A549 (cell line): ENCODE measurements at regions not wholly inside any gene's neighbourhood (a gene's known extent, or its start where the extent isn't known, plus 50 kb on each side); places are given as distances from the start of the nearest gene placed in this dataset.

ENCODE experiments used
- ATAC-seq, 2 experiments: fragments of 200-7000 bp in 1 of 2; fragments of >200 bp in 1 of 2; cut with Nextera tagmentation in 1 of 2; cut with Tn5 transposase in 1 of 2; 3 replicates each; pipeline versions ENCODE4 v1.8.0 to v1.9.1; 2018 to 2020; ENCODE audit warnings: mild to moderate bottlenecking in 1 of 2, moderate library complexity in 1 of 2
- CTCF ChIA-PET: fragments of 300-600 bp; sonication (Branson Sonifier 250); formaldehyde crosslinking; extraction: SDS; loops from one replicate; lab custom pipeline; 2021; ENCODE audit warnings: antibody characterized with exemption, inconsistent platforms; lab: Yijun Ruan, JAX
- POLR2A ChIA-PET: fragments of 350-600 bp; formaldehyde crosslinking; extraction: SDS; loops from one replicate; lab custom pipeline; 2021; ENCODE audit warnings: antibody characterized with exemption, inconsistent platforms; lab: Yijun Ruan, JAX
- DNase-seq, 2 experiments: peaks; one replicate each; pipeline versions ENCODE4 v3.0.0 to v3.0.0-alpha.2; 2011 to 2016; ENCODE audit warnings: low read depth in 1 of 2, low spot score in 1 of 2
- FAIRE-seq: peaks from 2 replicates; lab custom pipeline; 2011; peaks lifted over from hg19 to GRCh38; lab: Jason Lieb, UNC
- H3K27ac ChIP-seq, 2 experiments: fragments of >200 bp; sonication (Bioruptor Twin); formaldehyde crosslinking; 3 replicates each; pipeline ENCODE4 v1.5.1; 2016 to 2017
- H3K4me1 ChIP-seq: fragments of >200 bp; sonication (Bioruptor Twin); formaldehyde crosslinking; 3 replicates; pipeline ENCODE4 v1.6.1; 2016
- H3K4me2 ChIP-seq: fragments of >200 bp; sonication (Bioruptor Twin); formaldehyde crosslinking; 3 replicates; pipeline ENCODE4 v1.6.1; 2016
- H3K4me3 ChIP-seq: fragments of >200 bp; sonication (Bioruptor Twin); formaldehyde crosslinking; 3 replicates; pipeline ENCODE4 v1.5.1; 2016
- H3K9me3 ChIP-seq: fragments of >200 bp; sonication (Bioruptor Twin); formaldehyde crosslinking; 3 replicates; pipeline ENCODE4 v1.6.1; 2016
- BCL3 ChIP-seq: fragments of >200 bp; sonication (Bioruptor Twin); formaldehyde crosslinking; IDR thresholded peaks from 3 replicates; pipeline ENCODE4 v1.6.1; 2016
- CHD4 ChIP-seq: fragments of 200-600 bp; sonication (generic); IDR thresholded peaks from 2 replicates; pipeline ENCODE4 v1.6.1; 2016; ENCODE audit warnings: antibody characterized with exemption, mild to moderate bottlenecking, borderline replicate concordance
- EHMT2 ChIP-seq: fragments of 200-600 bp; sonication (generic); IDR thresholded peaks from 2 replicates; pipeline ENCODE4 v1.6.1; 2016; ENCODE audit warnings: antibody characterized with exemption, low read depth, mild to moderate bottlenecking, moderate library complexity
- ELK1 ChIP-seq: fragments of 150-350 bp; IDR thresholded peaks from 2 replicates; pipeline ENCODE4 v1.6.1; 2014; ENCODE audit warnings: low read depth, mild to moderate bottlenecking, low read length
- EP300 ChIP-seq, 2 experiments: fragments of >200 bp; sonication (Bioruptor Twin); formaldehyde crosslinking; IDR thresholded peaks; 2 replicates in 1 of 2; 3 replicates in 1 of 2; pipeline ENCODE4 v1.6.1; 2016 to 2017
- FOSL2 ChIP-seq, 2 experiments: fragments of 450-650 bp in 1 of 2; fragments of >200 bp in 1 of 2; sonication (Bioruptor Twin) in 1 of 2; formaldehyde crosslinking; IDR thresholded peaks; 2 replicates each; pipeline versions ENCODE4 v1.5.0 to v1.6.1; 2016 to 2020; ENCODE audit warnings: mild to moderate bottlenecking in 1 of 2, moderate library complexity in 1 of 2
- GATA3 ChIP-seq: IDR thresholded peaks from 2 replicates; pipeline ENCODE4 v1.6.1; 2012; ENCODE audit warnings: borderline replicate concordance
- HOXA7 ChIP-seq: fragments of 250-450 bp; sonication (Bioruptor Pico); IDR thresholded peaks from 2 replicates; pipeline ENCODE4 v1.5.0; 2020; ENCODE audit warnings: mild to moderate bottlenecking, moderate library complexity
- HOXB13 ChIP-seq: fragments of 250-450 bp; sonication (Bioruptor Pico); IDR thresholded peaks from 2 replicates; pipeline ENCODE4 v1.5.0; 2020; ENCODE audit warnings: low read depth, mild to moderate bottlenecking, moderate library complexity
- HOXB5 ChIP-seq: fragments of 250-450 bp; sonication (Bioruptor Pico); IDR thresholded peaks from 2 replicates; pipeline ENCODE4 v1.5.0; 2020; ENCODE audit warnings: mild to moderate bottlenecking, moderate library complexity
- JUN ChIP-seq, 2 experiments: fragments of >200 bp; sonication (Bioruptor Twin); formaldehyde crosslinking; IDR thresholded peaks; 2 replicates in 1 of 2; 3 replicates in 1 of 2; pipeline ENCODE4 v1.6.1; 2016 to 2017
- JUNB ChIP-seq: fragments of >200 bp; sonication (Bioruptor Twin); formaldehyde crosslinking; IDR thresholded peaks from 2 replicates; pipeline ENCODE4 v1.6.1; 2016
- KDM1A ChIP-seq: fragments of 200-600 bp; sonication (generic); IDR thresholded peaks from 2 replicates; pipeline ENCODE4 v1.6.1; 2016; ENCODE audit warnings: low read depth, mild to moderate bottlenecking
- KDM5A ChIP-seq: fragments of 200-600 bp; sonication (generic); IDR thresholded peaks from 2 replicates; pipeline ENCODE4 v1.6.1; 2016; ENCODE audit warnings: antibody characterized with exemption, mild to moderate bottlenecking
- MAFK ChIP-seq: fragments of 450-650 bp; IDR thresholded peaks from 2 replicates; pipeline ENCODE4 v1.6.1; 2014; ENCODE audit not compliant: partially characterized antibody
- MAX ChIP-seq: IDR thresholded peaks from 2 replicates; pipeline ENCODE4 v1.6.1; 2012
- MAZ ChIP-seq: fragments of 150-350 bp; IDR thresholded peaks from 2 replicates; pipeline ENCODE4 v1.6.1; 2014; ENCODE audit warnings: antibody characterized with exemption, low read depth, low read length, borderline replicate concordance
- NPAS2 ChIP-seq: fragments of 250-450 bp; sonication (Bioruptor Pico); IDR thresholded peaks from 2 replicates; pipeline ENCODE4 v1.8.0; 2022; ENCODE audit warnings: mild to moderate bottlenecking, moderate library complexity, borderline replicate concordance
- POLR2A ChIP-seq: IDR thresholded peaks from 2 replicates; pipeline ENCODE4 v1.6.1; 2012; ENCODE audit warnings: mild to moderate bottlenecking, low read length
- RARB ChIP-seq: fragments of 250-450 bp; sonication (Bioruptor Pico); IDR thresholded peaks from 2 replicates; pipeline ENCODE4 v1.8.0; 2021; ENCODE audit warnings: mild to moderate bottlenecking, moderate library complexity
- RCOR1 ChIP-seq: fragments of 150-350 bp; IDR thresholded peaks from 2 replicates; pipeline ENCODE4 v1.6.1; 2014; ENCODE audit warnings: antibody characterized with exemption, low read length, low read depth
- RFX5 ChIP-seq: fragments of 450-650 bp; IDR thresholded peaks from 2 replicates; pipeline ENCODE4 v1.7.1; 2014; ENCODE audit warnings: antibody characterized with exemption, mild to moderate bottlenecking, moderate library complexity
- RNF2 ChIP-seq: fragments of 200-600 bp; sonication (generic); IDR thresholded peaks from 2 replicates; pipeline ENCODE4 v1.6.1; 2016; ENCODE audit warnings: low read depth, mild to moderate bottlenecking, antibody characterized with exemption, moderate library complexity, borderline replicate concordance
- SMC3 ChIP-seq: fragments of >200 bp; sonication (Bioruptor Twin); formaldehyde crosslinking; IDR thresholded peaks from 3 replicates; pipeline ENCODE4 v1.6.1; 2018; ENCODE audit warnings: inconsistent platforms
- SREBF2 ChIP-seq: fragments of 450-650 bp; IDR thresholded peaks from 2 replicates; pipeline ENCODE4 v1.6.1; 2014; ENCODE audit warnings: mild to moderate bottlenecking, moderate library complexity
- ZNF302 ChIP-seq: fragments of 250-450 bp; sonication (Bioruptor Pico); IDR thresholded peaks from 2 replicates; pipeline ENCODE4 v1.9.0; 2021; ENCODE audit warnings: inconsistent platforms, mild to moderate bottlenecking, moderate library complexity
- WGBS: methylation state at CpG from one replicate; pipeline ENCODE4 v1.1.6; 2017; ENCODE audit errors: missing lambda C conversion rate; 5-methylcytosine and 5-hydroxymethylcytosine counted together
- TF ChIP-seq, protein P1 (sequence below): IDR thresholded peaks from 2 replicates; pipeline ENCODE4 v1.6.1; 2012
- TF ChIP-seq, protein P2 (sequence below): fragments of 250-450 bp; sonication (Bioruptor Pico); IDR thresholded peaks from 2 replicates; pipeline ENCODE4 v1.5.0; 2021; ENCODE audit warnings: mild to moderate bottlenecking, moderate library complexity, borderline replicate concordance

DNA sequence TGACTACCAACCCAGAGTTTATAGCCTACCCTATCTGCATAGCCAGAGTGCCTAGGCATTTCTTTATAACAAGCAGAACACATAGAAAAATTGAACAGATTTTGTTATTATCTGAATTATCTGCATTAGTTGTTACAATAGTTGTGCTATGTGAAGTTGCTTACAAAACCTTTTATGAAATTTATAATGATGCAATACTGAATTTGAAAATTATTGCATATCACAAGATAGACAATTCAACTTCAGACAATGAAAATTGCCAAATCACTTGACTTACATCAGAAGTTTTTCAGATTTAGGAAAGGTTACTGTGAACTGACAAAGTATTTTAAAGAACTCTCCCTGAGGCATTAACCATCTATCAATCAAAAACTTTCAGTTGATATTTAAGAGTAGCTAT, 437.9 kb upstream of the PIK3C3 start (continued):
- TF ChIP-seq ELK1: no peak
- TF ChIP-seq, all 56 proteins: peak for 0

- 5% methylated on average over 3 of the region's 3 CpGs for WGBS
- ATAC-seq (no peak), FAIRE-seq (no peak), DNase-seq (no peak)
- CTCF ChIA-PET: no interaction called here
- Histone ChIP-seq H3K4me3 (no peak overlapping the region), H3K27ac (no peak overlapping the region), H3K9me3 (no peaks in the 10 kb centered on the region), H3K4me1 (no peaks in the 10 kb centered on the region), H3K4me2 (no peak overlapping the region)
- POLR2A ChIA-PET: no interaction called here
- TF ChIP-seq MAZ (no peak), SMC3 (no peak), NPAS2 (no peak), RCOR1 (no peak)
- TF ChIP-seq, protein P1, sequence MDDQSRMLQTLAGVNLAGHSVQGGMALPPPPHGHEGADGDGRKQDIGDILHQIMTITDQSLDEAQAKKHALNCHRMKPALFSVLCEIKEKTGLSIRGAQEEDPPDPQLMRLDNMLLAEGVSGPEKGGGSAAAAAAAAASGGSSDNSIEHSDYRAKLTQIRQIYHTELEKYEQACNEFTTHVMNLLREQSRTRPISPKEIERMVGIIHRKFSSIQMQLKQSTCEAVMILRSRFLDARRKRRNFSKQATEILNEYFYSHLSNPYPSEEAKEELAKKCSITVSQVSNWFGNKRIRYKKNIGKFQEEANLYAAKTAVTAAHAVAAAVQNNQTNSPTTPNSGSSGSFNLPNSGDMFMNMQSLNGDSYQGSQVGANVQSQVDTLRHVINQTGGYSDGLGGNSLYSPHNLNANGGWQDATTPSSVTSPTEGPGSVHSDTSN: no peak
Measured at GRCh38 chr18:41513438-41513837, 441.6 kb upstream of the PIK3C3 start.

DNA sequence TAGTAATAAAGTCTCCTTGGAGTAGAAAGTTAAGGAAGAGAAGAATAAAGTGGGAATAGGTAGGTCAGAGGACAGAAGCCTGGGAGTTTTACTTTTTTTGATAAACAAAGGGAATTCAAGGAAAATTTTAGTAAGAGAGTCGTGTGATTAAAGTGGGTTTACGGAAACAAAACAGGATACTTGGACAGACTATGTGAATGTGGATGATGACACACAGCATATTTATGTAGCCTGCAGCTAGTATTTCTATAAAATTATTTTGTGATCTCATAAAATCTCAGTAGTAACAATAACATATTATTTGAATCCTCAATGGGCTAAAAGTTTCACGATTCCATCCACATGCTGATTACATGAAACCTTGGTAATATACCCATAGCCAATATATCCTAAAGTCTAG, 450.7 kb upstream of the PIK3C3 start:
- FAIRE-seq: no peak
- no peak for ATAC-seq
- DNase-seq: no peak
- Histone ChIP-seq H3K4me1 (no peaks in the 10 kb centered on the region), H3K4me2 (no peak overlapping the region), H3K4me3 (no peak overlapping the region), H3K9me3 (no peaks in the 10 kb centered on the region), H3K27ac (no peak overlapping the region)
- ChIA-PET POLR2A (no interaction called here), CTCF (no interaction called here)
- TF ChIP-seq ZNF302 (CRISPR knock-in tag): no peak
- TF ChIP-seq, protein P1: no peak
- TF ChIP-seq FOSL2 (IDR thresholded peaks at IDR 0.05): no peak
- no peak for TF ChIP-seq FOSL2 (CRISPR knock-in tag; IDR thresholded peaks at IDR 0.05)
- no peak for TF ChIP-seq GATA3
- no peak for TF ChIP-seq HOXB13 (CRISPR knock-in tag)
- no peak for TF ChIP-seq RARB (CRISPR knock-in tag)
- TF ChIP-seq, protein P2, sequence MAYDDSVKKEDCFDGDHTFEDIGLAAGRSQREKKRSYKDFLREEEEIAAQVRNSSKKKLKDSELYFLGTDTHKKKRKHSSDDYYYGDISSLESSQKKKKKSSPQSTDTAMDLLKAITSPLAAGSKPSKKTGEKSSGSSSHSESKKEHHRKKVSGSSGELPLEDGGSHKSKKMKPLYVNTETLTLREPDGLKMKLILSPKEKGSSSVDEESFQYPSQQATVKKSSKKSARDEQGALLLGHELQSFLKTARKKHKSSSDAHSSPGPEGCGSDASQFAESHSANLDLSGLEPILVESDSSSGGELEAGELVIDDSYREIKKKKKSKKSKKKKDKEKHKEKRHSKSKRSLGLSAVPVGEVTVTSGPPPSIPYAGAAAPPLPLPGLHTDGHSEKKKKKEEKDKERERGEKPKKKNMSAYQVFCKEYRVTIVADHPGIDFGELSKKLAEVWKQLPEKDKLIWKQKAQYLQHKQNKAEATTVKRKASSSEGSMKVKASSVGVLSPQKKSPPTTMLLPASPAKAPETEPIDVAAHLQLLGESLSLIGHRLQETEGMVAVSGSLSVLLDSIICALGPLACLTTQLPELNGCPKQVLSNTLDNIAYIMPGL: no peak
- TF ChIP-seq SREBF2: no peak
- 9% methylated on average over 3 of the region's 3 CpGs for WGBS

- H3K27ac ChIP-seq: no peak overlapping the region
- TF ChIP-seq RCOR1 (no peak), POLR2A (no peak), BCL3 (no peak), CHD4 (no peak), HOXB5 (CRISPR knock-in tag) (no peak), MAX (no peak), MAFK (no peak), KDM1A (no peak), RNF2 (no peak), RARB (CRISPR knock-in tag) (no peak), EHMT2 (no peak), KDM5A (no peak), EP300 (IDR thresholded peaks at IDR 0.05) (no peak), JUN (IDR thresholded peaks at IDR 0.05) (no peak), JUNB (no peak), RFX5 (no peak), HOXA7 (CRISPR knock-in tag) (no peak)
- TF ChIP-seq, all 56 proteins: peak for 0
- no peak overlapping the region for H3K4me2 ChIP-seq
- no peak for ATAC-seq
- WGBS: 12% methylated on average over 3 of the region's 3 CpGs
- ChIA-PET POLR2A (no interaction called here), CTCF (no interaction called here)
- DNase-seq: no peak
- FAIRE-seq: no peak
- no peaks in the 10 kb centered on the region for H3K9me3 ChIP-seq
- H3K4me1 ChIP-seq: no peaks in the 10 kb centered on the region
- H3K4me3 ChIP-seq: no peak overlapping the region
Measured at GRCh38 chr18:41501848-41502247, 453.2 kb upstream of the PIK3C3 start.
